Right hindlimb (tissue), 1 donor: ENCODE measurements at regions not wholly inside any gene's neighbourhood (a gene's known extent, or its start where the extent isn't known, plus 50 kb on each side); places are given as distances from the start of the nearest gene placed in this dataset.

Experiments used
- DNase-seq: peaks from one replicate; pipeline ENCODE4 v3.0.0-alpha.2; 2018

DNA sequence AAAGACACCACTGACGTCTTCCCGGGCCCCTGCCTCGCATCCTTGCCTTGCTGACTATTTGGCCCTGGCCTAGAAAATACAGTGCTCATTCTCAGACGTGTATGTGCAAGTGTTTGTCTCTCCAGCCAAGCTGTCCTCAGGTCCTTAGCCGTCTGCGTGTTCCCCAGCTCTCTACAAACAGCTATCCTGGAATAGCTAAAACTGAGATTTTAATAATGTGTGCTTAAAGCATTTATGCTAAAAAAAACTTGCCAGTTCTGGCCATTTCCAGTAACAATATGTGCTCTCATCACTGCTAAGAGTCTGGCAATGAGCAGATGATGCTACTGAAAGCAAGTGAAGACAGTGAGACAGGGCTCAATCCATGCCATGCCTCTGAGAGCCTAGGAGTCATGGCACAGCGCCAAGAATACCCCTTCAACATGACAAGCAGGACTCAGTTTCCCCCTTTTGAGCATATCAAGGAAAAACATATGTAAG lies 55.7 kb downstream of the IRF2BP2 start:
- DNase-seq, result no peak

DNA sequence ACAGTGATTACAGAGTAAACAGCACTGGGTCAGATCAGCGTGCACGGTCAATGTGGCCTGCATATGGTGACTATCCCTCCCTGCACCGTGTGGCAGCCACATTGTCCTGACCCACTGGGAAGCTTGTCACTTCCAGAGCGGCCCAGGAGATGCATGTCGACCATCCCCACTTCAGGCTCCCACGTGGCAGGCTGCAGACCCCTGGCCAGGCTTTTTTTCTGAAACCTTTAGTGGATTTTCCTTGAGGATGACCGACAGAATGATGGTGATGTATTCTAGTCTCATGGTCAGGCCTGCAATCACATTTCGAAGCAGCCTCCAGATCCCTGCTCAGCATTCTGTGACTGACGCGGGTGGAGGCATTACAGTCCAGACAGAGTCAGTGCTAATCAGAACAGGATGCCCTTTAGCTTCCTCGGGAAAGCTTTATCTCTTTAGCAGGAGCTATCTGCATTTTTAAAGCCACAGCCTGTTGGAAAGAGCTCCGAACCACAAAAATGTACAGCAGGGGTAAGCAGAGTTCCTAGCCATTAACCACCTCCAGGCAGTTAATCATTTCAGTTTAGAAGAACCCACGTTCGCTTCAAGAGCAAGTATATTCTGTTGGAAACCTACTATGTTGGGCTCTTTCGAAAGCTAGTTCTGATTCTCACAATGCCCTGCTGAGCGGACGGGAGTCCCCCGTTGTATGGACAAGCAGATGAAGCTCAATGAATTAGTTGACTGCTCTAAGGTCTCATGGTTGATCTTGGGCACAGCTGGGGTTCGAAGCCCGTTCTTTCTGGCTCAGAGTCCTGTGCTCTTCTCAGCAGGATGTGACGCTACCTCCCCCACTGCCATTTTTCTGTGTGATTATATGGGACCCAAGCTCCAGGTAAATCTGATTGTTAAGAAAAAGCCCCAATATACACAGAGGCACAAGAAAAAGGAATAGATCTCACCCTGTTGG lies 56.5 kb downstream of the IRF2BP2 start:
- DNase-seq, result no peak

DNA sequence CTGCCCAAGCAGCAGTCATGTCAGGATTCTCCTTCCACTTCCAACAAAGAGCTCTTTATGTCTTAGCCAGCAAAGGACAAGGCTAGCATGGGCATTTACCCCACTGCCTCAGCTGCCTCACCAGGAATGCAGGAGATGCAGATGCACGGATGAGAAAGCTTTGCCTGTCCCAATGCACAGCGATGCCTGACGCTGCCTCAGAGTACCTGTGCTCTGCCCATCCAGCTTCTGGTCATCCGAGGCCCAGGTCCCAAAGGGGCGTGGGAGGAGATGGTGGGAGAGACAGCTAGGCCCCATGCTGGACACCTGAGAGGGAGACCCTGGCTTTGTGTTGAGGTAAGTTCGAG lies 59.0 kb downstream of the IRF2BP2 start:
- no peak for DNase-seq

DNA sequence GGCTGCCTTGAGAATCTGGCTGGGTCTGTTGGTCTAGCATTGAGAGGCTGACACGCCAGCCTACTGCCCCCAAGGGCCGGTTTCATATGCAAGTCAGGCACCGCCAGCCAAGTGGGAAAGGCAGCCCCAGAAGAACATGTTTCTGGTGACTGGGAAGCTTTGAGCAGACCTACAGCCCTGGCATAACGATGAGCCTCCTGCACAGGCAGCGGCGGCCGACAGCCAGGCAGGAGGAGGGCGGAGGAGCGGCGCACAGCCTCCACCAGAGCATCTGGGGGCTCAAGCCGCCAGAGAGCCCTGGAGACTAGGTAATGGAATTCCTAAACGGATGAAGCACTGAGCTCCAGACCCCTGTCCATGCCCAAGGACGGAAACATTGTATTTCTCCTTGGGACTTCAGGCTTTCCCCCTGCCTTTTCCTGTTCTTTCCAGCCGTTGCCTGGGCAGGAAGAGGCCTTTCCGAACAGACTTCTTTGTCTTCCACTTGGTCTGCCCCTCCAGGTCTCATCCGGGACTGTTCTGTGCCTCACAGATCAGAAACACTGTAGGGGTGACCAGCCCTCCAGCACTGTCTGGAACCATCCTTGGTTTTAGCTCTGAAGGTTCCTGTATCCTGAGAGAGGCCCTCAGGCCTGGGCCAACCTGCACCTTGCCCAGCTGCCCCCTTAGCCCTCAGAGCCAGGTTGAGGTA lies 59.5 kb downstream of the IRF2BP2 start:
- DNase-seq, result no peak

DNA sequence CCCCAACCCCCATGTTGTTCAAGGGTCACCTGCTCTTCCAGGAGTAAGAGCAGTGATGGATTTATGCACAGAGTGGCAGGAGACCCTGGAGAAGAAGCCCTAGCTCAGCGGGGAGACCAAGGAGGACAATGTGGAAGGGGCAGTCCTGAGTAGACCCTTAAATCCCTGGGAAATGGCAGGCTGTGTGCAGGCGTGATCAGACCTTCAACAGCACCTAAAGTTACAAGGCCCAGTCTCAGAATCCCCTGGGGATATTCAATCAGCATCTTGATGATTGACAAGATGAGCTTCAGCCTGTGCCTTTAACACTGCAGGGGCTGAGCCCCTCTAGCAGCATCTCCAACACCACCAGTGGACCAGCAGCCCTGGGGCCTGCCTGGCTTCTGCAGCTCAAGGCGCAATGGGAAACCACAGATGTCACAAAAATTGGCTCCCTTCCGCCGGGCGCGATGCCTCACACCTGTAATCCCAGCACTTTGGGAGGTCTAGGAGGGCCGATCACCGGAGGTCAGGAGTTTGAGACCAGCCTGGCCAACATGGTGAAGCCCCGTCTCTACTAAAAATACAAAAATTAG lies 60.4 kb downstream of the IRF2BP2 start:
- DNase-seq, result no peak

DNA sequence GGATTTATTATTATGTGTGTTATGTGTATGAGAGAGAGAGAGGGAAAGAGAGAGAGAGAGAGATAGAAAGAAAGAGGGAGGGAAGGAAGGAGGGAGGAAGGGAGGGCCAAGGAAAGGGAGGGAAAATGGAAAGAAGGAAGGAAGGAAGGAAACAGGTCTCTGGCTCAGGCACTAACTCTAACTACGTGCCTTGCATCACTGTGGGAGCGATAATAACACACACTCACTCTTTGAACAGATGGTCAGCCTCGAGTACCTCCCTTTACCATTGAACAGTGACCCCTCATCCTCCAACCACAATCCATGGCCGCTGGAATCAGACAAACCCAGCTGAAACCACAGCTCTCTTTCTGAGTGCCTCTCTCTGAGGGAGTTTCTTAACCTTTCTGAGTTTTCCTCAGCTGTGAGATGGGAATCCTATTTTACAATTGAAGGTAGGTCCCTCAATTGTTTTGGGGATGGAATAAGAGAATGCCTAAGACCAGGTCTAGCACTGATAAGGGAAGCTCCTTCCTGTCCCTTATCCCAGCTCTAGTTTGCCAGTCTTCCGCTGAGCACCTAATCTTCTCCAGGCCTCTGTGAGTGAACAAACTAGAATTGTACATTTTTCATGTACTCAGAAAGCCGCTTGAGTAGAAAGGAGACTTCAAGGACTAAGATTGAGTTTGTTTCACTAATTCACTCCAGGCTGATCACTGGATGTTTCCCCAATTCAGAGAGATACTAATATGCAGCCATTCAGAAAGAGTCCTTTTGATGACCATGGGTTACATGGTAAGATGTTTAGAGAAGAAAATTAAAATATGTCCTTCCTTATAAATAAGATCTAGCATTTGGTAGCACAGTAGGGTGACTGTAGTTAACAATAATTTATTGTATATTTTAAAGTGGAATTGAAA lies 62.8 kb downstream of the IRF2BP2 start:
- DNase-seq, result no peak

DNA sequence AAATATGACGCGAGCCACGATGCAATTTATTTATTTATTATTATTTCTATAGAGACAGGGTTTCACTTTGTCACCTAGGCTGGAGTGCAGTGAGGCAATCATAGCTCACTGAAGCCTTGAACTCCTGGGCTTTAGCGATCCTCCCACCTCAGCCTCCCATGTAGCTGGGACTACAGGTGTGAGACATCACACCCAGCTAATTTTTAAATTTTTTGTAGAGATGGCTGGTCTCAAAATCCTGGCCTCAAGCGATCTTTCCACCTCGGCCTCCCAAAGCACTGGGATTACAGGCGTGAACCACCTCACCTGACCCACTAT lies 63.6 kb downstream of the IRF2BP2 start:
- DNase-seq, result no peak

DNA sequence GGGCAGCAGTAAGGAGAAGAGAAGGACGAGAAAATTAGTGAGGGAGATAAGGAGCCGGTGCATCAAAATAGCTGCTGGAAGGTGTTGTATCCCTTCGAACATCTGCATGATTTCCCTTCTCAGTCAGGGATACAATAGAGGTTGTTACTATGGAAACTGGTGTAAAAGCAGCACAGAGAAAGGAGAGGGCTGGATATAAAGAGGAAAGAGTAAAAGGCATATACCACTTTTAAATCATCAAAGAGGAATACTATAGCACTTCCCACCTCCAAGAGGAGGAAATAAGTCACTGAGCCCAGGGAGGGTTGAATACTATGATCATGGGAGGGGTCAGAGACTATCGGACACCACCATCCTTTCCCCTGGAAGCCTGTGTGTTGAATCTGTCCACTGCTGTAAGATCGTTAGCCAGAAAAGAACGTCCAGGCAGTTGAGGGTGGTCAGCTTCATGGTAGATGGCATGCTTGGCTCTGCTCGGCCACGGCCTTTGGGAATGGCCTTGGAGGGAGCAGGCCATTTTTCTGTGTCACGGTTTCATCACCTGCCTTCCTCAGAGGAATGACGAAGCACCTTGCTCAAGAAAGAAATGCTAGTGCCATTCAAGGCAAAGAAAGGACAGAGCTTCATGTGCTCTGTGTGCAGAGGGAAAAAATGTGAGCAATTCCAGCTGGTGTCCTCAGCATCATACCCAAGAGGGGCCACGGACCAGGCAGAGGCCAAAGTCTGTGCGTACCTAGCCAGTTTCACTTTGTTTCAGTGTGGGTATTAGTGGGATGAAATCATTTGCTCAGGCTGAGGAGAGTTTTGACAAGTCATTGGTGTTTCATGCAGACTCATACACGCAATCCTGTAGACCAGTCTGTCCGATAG lies 64.2 kb downstream of the IRF2BP2 start:
- DNase-seq, result no peak

DNA sequence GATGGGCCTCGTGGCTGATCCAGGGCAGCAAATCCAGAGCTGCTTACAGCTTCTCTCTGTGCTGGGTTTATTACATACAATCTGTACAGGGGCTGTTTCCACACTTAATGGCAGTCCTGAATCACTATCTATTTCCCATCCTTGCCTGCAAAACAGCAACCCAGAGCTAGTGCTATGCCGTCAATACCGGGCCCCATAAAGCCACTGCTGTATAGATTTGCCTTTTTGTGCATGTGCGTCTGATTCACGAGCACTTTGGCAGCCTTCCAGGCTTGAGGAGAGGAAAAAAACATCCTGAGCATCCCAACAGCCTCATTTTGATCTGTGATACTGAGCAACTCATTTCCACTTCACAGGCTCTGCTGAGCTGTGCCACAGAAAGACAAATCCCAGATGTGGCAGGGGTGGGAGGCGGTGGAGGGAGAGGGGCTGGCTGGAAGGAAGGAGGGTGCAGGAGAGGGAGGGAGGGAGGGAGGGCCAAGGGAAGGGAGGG lies 65.2 kb upstream of the TARBP1 start:
- DNase-seq, result peak; percentile 89

DNA sequence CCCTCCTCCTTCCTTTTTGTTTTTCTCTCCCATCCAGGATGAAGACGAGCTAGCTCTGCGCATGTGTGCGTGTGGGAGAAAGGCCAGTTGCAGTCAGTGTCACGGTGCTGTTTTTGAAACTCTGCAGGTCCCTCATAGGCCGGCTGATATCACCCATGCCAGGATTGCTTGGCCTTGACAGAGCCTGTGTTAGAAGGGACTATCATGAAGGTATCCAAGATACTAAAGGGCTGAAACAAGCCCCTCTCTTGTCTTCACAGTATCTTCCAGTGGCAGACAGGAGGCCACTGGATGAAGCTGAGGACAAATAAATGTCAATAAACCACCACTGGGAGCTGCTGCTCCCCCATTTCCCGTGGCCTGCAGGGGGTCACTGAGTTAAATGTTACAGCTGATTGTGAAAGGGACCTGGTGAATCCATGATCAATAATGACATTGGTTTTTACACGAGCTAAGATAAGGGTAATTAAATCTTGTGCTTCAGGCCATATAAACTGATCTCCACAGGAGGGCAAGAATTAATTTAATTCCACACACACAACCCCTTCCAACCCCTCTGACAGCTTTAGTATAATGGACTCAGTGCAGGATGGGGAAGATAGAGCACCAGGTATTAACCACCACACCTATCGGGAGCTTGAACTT lies 64.6 kb upstream of the TARBP1 start:
- peak; percentile 22 for DNase-seq

DNA sequence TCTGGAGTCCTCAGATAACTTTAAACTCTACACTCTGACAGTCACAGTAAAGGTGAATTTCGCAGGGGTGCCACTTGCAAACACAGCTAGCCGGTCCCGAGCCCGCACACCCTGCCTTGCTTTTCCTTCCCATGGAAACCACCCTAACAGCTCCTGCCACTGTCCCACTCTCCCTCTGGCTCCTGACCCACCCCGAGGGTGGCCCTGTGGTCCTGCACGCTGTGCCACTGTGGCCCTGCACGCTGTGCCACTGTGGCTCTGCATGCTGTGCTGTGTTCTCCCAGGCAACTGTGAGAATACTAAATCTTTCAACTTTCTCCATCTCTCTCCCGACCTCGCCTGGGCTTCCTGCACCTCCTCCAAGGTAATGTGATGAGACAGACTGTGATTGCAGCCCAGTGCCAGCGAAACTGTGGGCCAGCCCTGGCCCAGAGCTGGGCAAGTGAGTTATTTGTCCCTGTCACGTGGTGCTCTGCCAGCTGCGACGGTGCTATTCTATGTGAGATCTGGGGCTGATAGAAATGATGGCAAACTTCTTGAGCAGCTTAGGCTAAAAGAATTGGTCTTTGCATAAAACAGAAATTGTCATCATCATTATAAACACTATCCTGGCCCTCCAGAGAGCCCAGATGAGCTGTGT lies 63.4 kb upstream of the TARBP1 start:
- no peak for DNase-seq

DNA sequence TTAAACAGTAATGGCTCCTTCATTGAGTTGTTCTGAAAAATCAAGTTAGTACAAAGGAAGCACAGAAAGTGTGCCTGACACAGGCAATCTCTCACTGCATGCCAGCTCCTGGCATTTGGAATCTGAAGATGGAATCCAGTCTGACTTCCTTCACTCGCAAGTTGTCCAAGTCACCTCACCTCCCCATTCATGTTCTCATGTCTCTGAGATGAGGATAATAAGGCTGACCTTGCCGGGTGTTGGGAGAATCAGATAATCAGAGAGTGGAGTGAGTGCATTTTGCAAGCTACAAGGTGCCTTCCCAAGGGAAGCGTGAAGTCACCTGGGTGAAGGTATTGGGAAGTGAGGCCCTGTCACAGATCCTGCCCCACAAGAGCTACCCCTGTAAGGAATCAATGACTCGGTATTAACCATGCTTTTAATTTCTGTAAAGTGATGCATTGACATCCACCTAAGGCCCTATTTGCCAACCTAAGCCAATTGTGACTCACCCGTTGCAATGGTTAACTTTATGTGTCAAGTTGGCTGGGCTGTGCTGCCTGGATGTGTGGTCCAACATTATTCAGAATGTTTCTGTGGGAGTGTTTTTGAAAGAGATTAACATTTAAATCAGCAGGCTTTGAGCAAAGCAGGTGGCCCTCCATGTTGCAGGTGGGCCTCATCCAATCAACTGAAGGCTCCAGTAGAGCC lies 62.5 kb upstream of the TARBP1 start:
- DNase-seq, result no peak

DNA sequence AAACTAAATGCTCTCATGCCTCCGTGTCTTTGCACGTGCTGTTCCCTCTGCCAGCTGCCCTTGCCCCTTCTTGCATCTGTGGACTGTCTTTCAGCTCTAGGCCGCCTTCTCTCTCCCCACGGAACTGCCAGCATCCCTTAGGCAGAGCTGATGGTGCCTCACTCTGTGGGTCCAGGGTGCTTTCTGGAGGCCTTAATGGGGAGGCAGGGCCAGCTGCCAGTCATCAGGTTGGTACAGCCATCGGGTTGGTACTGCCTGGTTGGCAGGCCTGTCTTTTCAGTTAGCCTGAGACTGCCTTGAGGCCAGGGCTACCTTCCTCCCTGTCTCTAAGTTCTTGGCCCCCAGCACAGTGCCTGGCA lies 61.4 kb upstream of the TARBP1 start:
- DNase-seq, result no peak

DNA sequence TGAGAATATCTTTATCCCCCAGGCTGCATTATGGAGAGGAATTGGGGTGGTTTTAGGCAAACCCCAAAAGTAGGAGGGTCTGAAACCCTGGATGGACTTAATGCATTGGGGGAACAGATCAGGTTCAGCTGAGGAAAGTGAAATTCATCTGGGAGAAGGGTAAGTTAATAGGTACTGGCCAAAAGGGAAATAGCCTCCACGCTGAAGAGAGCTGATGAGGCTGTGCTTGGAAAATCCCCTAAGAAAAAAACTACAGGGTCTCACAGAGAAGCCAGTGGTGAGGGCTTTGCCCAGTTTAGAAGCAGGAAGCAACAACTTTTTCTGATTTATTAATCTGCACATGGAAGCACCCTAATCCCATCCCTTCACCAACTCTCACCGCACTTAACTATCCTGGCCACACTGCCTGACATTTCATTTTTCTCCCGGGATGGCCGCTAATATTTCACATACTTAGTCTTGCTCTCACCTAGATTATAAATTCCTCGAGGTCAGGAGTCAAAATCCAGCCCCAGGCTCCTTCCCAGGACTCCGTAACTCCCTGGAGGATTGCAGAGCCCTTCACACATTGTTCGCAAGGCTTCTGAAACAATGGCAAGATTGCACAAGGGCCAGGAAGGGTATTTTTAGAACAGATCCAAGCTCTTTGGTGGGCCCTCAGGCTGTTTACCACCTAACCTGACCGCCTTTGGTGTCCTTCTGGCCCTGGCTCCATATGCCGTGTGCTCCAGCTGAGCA lies 60.9 kb upstream of the TARBP1 start:
- DNase-seq, result no peak

DNA sequence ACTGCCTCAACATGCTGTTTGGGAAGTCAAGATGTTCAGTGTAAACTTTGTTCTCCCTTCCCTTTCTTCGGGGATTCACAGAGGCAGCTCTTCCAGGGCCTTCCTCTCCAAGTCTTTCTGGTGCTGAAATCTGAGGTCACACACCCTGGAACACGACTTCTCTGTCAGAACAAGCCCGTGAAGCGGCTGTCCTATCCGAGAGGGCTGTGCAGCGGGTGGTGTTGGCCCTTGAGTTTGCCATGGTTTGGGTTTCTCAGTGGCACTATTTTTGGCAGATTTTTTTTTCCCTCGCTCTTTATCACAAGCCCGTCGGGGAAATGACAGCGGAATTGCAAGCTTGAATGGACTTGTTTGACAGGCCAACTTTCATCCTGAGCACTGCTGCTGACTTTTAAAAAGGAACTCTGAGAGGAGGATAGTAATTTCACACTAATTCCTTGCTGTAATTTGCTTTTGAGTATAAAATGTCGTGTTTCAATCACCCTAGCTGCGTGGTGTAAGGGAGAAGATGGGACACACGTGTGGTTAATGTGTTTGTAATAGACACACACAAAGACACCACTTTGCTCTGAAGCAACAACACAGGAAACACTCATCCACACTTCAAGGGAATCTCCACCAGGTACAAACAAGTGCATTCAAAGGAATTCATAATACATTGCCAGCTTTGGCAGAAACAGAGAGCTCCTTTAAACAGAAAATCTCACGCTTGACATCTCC lies 60.1 kb upstream of the TARBP1 start:
- peak; percentile 38 for DNase-seq

DNA sequence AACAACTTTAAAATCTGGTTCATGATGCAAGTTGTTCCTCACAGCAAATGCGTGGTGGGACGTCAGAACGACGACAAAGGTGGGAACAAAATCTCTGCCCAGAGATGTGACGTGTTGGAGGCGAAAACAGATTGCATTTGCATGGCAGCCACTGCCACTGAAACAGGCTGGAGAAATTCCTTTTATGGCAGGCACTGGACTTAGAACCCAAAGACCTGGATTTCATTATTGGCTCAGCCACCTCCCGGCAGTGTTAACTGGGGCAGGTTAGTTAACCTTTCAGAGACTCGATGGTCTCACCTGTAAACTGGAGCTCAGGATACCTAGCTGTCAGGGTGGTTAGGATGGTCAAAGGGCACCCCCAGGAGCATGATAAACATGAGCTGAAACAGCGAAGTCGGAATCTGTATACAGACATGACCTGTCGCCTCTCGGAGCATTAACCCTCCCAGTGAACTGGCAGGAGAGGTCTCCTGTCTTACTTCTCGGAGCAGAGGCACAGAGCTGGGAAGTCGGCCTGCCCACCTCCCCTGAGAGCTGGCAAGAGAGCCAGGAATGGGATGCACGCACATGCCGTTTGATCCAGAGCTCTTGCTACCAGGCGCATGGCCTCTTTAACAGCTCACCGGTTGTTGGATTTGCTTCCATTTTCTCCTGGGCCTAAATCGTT lies 59.2 kb upstream of the TARBP1 start:
- no peak for DNase-seq

DNA sequence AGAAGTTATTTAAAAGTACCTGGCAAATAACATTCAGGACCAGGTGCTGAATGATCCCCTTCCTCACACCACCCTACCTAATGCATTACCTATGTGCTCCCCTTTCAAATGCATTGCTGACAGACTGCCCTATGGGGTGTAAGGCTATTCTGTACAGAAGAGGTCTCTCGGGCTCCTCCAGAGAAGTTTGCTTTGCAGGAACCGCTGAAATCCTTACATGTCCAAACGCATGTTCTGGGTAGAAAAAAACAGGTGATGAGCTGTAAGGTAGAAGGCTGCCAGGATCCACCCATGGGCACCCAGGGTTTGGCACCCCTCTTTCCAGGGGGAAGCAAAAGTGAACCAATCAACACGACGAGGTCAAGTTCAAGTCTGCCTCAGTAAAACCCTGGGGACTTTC lies 58.3 kb upstream of the TARBP1 start:
- DNase-seq, result no peak

DNA sequence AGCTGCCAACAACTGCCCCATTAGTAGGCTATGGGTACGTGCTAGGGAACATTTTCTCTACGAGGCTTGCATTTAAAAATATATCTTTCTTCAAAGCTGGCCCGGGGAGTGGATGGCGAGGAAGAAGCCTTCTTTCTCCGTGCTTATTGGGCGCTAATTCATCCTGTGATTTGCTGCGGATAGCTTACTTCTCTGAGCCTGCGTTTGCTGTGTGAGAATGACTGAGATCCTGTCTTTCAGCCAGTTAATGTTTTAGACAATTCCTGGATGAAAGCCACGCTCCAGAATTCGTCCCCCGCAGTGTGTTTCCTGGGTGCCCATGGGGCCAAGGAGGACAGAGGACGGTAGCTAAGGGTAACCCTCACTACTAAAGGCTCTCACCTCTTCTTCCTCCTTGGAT lies 57.8 kb upstream of the TARBP1 start:
- DNase-seq, result no peak
